Keratinocyte (primary cell): ENCODE measurements at regions not wholly inside any gene's neighbourhood (a gene's known extent, or its start where the extent isn't known, plus 50 kb on each side); places are given as distances from the start of the nearest gene placed in this dataset.

ENCODE experiments used
- DNase-seq: peaks from one replicate; pipeline ENCODE4 v3.0.0-alpha.2; 2011; ENCODE audit warnings: low read depth, missing footprints, low spot score
- FAIRE-seq: peaks from 2 replicates; lab custom pipeline; 2011; peaks lifted over from hg19 to GRCh38; lab: Jason Lieb, UNC
- H2AFZ ChIP-seq: 2 replicates; pipeline ENCODE4 v1.6.0; 2012; ENCODE audit warnings: low read length, control low read depth, inconsistent platforms; ENCODE audit not compliant: control insufficient read depth
- H3K27ac ChIP-seq: 2 replicates; pipeline ENCODE4 v1.5.1; 2011; ENCODE audit warnings: low read length; ENCODE audit not compliant: control insufficient read depth, insufficient read depth
- H3K27me3 ChIP-seq: 3 replicates; pipeline ENCODE4 v1.6.0; 2011; ENCODE audit warnings: low read length; ENCODE audit not compliant: control insufficient read depth, insufficient read depth; ENCODE audit errors: extremely low read depth
- H3K36me3 ChIP-seq, 2 experiments: 2 replicates in 1 of 2; 3 replicates in 1 of 2; pipeline ENCODE4 v1.5.1; 2011; ENCODE audit warnings: low read length in 2 of 2, mild to moderate bottlenecking in 1 of 2; ENCODE audit not compliant: control insufficient read depth in 2 of 2, insufficient read depth in 2 of 2; ENCODE audit errors: extremely low read depth in 1 of 2
- H3K4me1 ChIP-seq: 3 replicates; pipeline ENCODE4 v1.5.1; 2011; ENCODE audit warnings: low read length; ENCODE audit not compliant: control insufficient read depth, insufficient read depth; ENCODE audit errors: extremely low read depth
- H3K4me2 ChIP-seq: 3 replicates; pipeline ENCODE4 v1.6.0; 2011; ENCODE audit warnings: low read depth, low read length; ENCODE audit not compliant: control insufficient read depth, insufficient read depth; ENCODE audit errors: extremely low read depth
- H3K4me3 ChIP-seq, 3 experiments: fragments of 200-600 bp in 1 of 3; sonication (generic) in 1 of 3; 2 replicates in 2 of 3; 3 replicates in 1 of 3; pipeline ENCODE4 v1.5.1; 2011 to 2016; ENCODE audit warnings: low read length in 3 of 3, mild to moderate bottlenecking in 3 of 3, control low read depth in 2 of 3, inconsistent platforms in 1 of 3, low read depth in 1 of 3, mixed read lengths in 1 of 3, mixed run types in 1 of 3, moderate library complexity in 1 of 3; ENCODE audit not compliant: control insufficient read depth in 2 of 3, insufficient read depth in 2 of 3; ENCODE audit errors: extremely low read depth in 1 of 3
- H3K79me2 ChIP-seq: 2 replicates; pipeline ENCODE4 v1.6.0; 2012; ENCODE audit warnings: low read length; ENCODE audit not compliant: control insufficient read depth, insufficient read depth
- H3K9ac ChIP-seq: 3 replicates; pipeline ENCODE4 v1.6.0; 2011; ENCODE audit warnings: low read length; ENCODE audit not compliant: control insufficient read depth, insufficient read depth; ENCODE audit errors: extremely low read depth
- H3K9me1 ChIP-seq: 3 replicates; pipeline ENCODE4 v1.6.0; 2011; ENCODE audit warnings: low read length; ENCODE audit not compliant: control insufficient read depth, insufficient read depth; ENCODE audit errors: extremely low read depth
- H3K9me3 ChIP-seq: 2 replicates; pipeline ENCODE4 v1.5.1; 2012; ENCODE audit warnings: low read depth, low read length; ENCODE audit not compliant: control insufficient read depth
- H4K20me1 ChIP-seq: 3 replicates; pipeline ENCODE4 v1.6.0; 2011; ENCODE audit warnings: low read length; ENCODE audit not compliant: control insufficient read depth, insufficient read depth; ENCODE audit errors: extremely low read depth
- CTCF ChIP-seq, 3 experiments: IDR thresholded peaks in 1 of 3; conservative IDR thresholded peaks in 1 of 3; optimal IDR thresholded peaks in 1 of 3; 2 replicates in 2 of 3; 3 replicates in 1 of 3; pipeline versions ENCODE3 to v1.5.1; 2011; ENCODE audit warnings: low read length in 3 of 3, mild to moderate bottlenecking in 3 of 3, moderate library complexity in 2 of 3, control low read depth in 1 of 3, inconsistent platforms in 1 of 3; ENCODE audit not compliant: insufficient read depth in 2 of 3; ENCODE audit errors: extremely low read depth in 1 of 3
- EZH2 ChIP-seq: IDR thresholded peaks from one replicate; pipeline ENCODE4 v1.6.1; 2012; ENCODE audit warnings: inconsistent platforms, mild to moderate bottlenecking, low read length, moderate library complexity
- dilution Hi-C: fragments of 300-500 bp; cut with MboI; formaldehyde crosslinking; loops from one replicate; pipeline ENCODE4 v1.7.0; 2020; ENCODE audit warnings: low sequenced_read_pairs; ENCODE audit not compliant: extremely low pct_ligation_motif_present

- Histone ChIP-seq H3K27me3 (peaks cover 12% of the 10 kb centered on the region), H3K79me2 (no peaks in the 10 kb centered on the region), H4K20me1 (no peaks in the 10 kb centered on the region), H3K9me1 (no peaks in the 10 kb centered on the region), H3K9me3 (no peaks in the 10 kb centered on the region), H3K36me3 (no peaks in the 10 kb centered on the region), H3K4me2 (no peak overlapping the region), H3K4me1 (no peaks in the 10 kb centered on the region), H3K9ac (no peak overlapping the region), H3K27ac (no peak overlapping the region), H2AFZ (no peak overlapping the region), H3K4me3 (no peak overlapping the region)
- dilution Hi-C loops: no loop called here
- DNase-seq (no peak), FAIRE-seq (no peak)
- TF ChIP-seq EZH2 (no peak), CTCF (optimal IDR thresholded peaks at IDR 0.05 in 1 of 3, IDR thresholded peaks at IDR 0.05 in 1 of 3, conservative IDR thresholded peaks at IDR 0.05 in 1 of 3; ENCODE audit: extremely low read depth in 1 of 3, insufficient read depth in 2 of 3, low read length in 3 of 3) (no peak)
Measured at GRCh38 chr1:90106311-90106710, 111.4 kb downstream of the ZNF326 start.

GRCh38 chr1:90104941-90105538, 110.1 kb downstream of the ZNF326 start:
- Histone ChIP-seq H3K27me3 (peaks cover 12% of the 10 kb centered on the region), H3K79me2 (no peaks in the 10 kb centered on the region), H3K9me1 (no peaks in the 10 kb centered on the region), H3K36me3 (no peaks in the 10 kb centered on the region), H3K4me2 (no peak overlapping the region), H3K4me1 (no peaks in the 10 kb centered on the region), H2AFZ (no peak overlapping the region), H3K9ac (no peak overlapping the region), H3K9me3 (no peaks in the 10 kb centered on the region), H4K20me1 (no peaks in the 10 kb centered on the region), H3K27ac (no peak overlapping the region), H3K4me3 (no peak overlapping the region)
- dilution Hi-C loops: no loop called here
- DNase-seq (no peak), FAIRE-seq (no peak)
- TF ChIP-seq CTCF (optimal IDR thresholded peaks at IDR 0.05 in 1 of 3, IDR thresholded peaks at IDR 0.05 in 1 of 3, conservative IDR thresholded peaks at IDR 0.05 in 1 of 3; ENCODE audit: extremely low read depth in 1 of 3, insufficient read depth in 2 of 3, low read length in 3 of 3) (no peak), EZH2 (no peak)
